Mesothelial cell of epicardium (in vitro differentiated cells): ENCODE measurements at regions not wholly inside any gene's neighbourhood (a gene's known extent, or its start where the extent isn't known, plus 50 kb on each side); places are given as distances from the start of the nearest gene placed in this dataset.

Experiments used
- DNase-seq, 2 experiments: peaks; one replicate each; pipeline ENCODE4 v3.0.0; 2021; ENCODE audit warnings: low spot score in 2 of 2; ENCODE audit not compliant: unreplicated experiment in 2 of 2
- H3K27ac Mint-ChIP-seq: 2 replicates; pipeline ENCODE4 v1.8.0; 2021; ENCODE audit warnings: mixed read lengths
- H3K27me3 Mint-ChIP-seq: 2 replicates; pipeline ENCODE4 v1.8.0; 2021; ENCODE audit warnings: low read depth, mixed read lengths
- H3K36me3 Mint-ChIP-seq: 2 replicates; pipeline ENCODE4 v1.8.0; 2021; ENCODE audit warnings: mixed read lengths
- H3K4me1 Mint-ChIP-seq: 2 replicates; pipeline ENCODE4 v1.8.0; 2021; ENCODE audit warnings: mixed read lengths
- H3K4me3 Mint-ChIP-seq: 2 replicates; pipeline ENCODE4 v1.8.0; 2021; ENCODE audit warnings: mild to moderate bottlenecking, moderate library complexity, mixed read lengths
- H3K9me3 Mint-ChIP-seq: 2 replicates; pipeline ENCODE4 v1.8.0; 2021; ENCODE audit warnings: mixed read lengths
- CTCF ChIP-seq: fragments of 200-600 bp; sonication (generic); IDR thresholded peaks from one replicate; pipeline ENCODE4 v1.5.0; 2021; ENCODE audit warnings: antibody characterized with exemption; ENCODE audit not compliant: unreplicated experiment

- no peak overlapping the region for H3K4me3 Mint-ChIP-seq
- no peak for DNase-seq
- H3K4me1 Mint-ChIP-seq, result peaks cover 4% of the 10 kb centered on the region
- H3K27ac Mint-ChIP-seq, result peak overlapping the region; percentile 5
- no peaks in the 10 kb centered on the region for H3K36me3 Mint-ChIP-seq
- TF ChIP-seq CTCF, result no peak
- H3K27me3 Mint-ChIP-seq, result no peaks in the 10 kb centered on the region
- H3K9me3 Mint-ChIP-seq, result peaks cover 13% of the 10 kb centered on the region
These were observed 146.9 kb downstream of the EVX1 start for GRCh38 chr7:27389496-27389895.

- no peak for DNase-seq
- H3K4me3 Mint-ChIP-seq, result no peak overlapping the region
- no peaks in the 10 kb centered on the region for H3K27me3 Mint-ChIP-seq
- peaks cover 13% of the 10 kb centered on the region for H3K9me3 Mint-ChIP-seq
- no peak for TF ChIP-seq CTCF
- H3K36me3 Mint-ChIP-seq, result no peaks in the 10 kb centered on the region
- peaks cover 4% of the 10 kb centered on the region for H3K4me1 Mint-ChIP-seq
- no peak overlapping the region for H3K27ac Mint-ChIP-seq
These were observed 149.9 kb downstream of the EVX1 start for GRCh38 chr7:27392477-27392876.

GRCh38 chr7:27394871-27395270, 152.3 kb downstream of the EVX1 start:
- DNase-seq, result no peak
- no peak overlapping the region for H3K27ac Mint-ChIP-seq
- no peak for TF ChIP-seq CTCF

GRCh38 chr7:27395626-27396025, 153.0 kb downstream of the EVX1 start:
- H3K9me3 Mint-ChIP-seq, result peaks cover 13% of the 10 kb centered on the region
- no peak for TF ChIP-seq CTCF
- H3K36me3 Mint-ChIP-seq, result no peaks in the 10 kb centered on the region
- H3K4me1 Mint-ChIP-seq, result peaks cover 3% of the 10 kb centered on the region
- no peak overlapping the region for H3K27ac Mint-ChIP-seq
- H3K4me3 Mint-ChIP-seq, result no peak overlapping the region
- DNase-seq, result no peak
- no peaks in the 10 kb centered on the region for H3K27me3 Mint-ChIP-seq

More at GRCh38 chr7:27394871-27395270, 152.3 kb downstream of the EVX1 start:
- Mint-ChIP-seq H3K27me3 (no peaks in the 10 kb centered on the region), H3K4me3 (no peak overlapping the region), H3K9me3 (peaks cover 13% of the 10 kb centered on the region), H3K4me1 (peaks cover 3% of the 10 kb centered on the region), H3K36me3 (no peaks in the 10 kb centered on the region)

GRCh38 chr7:27397503-27397902, 154.9 kb downstream of the EVX1 start:
- Mint-ChIP-seq H3K36me3 (no peaks in the 10 kb centered on the region), H3K4me3 (no peak overlapping the region), H3K9me3 (peaks cover 18% of the 10 kb centered on the region), H3K27me3 (no peaks in the 10 kb centered on the region), H3K4me1 (peaks cover 3% of the 10 kb centered on the region), H3K27ac (no peak overlapping the region)
- no peak for DNase-seq
- no peak for TF ChIP-seq CTCF

- H3K36me3 Mint-ChIP-seq, result no peaks in the 10 kb centered on the region
- peaks cover 3% of the 10 kb centered on the region for H3K4me1 Mint-ChIP-seq
- no peak overlapping the region for H3K4me3 Mint-ChIP-seq
- TF ChIP-seq CTCF, result no peak
- no peak for DNase-seq
- peaks cover 12% of the 10 kb centered on the region for H3K9me3 Mint-ChIP-seq
- H3K27ac Mint-ChIP-seq, result no peak overlapping the region
- H3K27me3 Mint-ChIP-seq, result no peaks in the 10 kb centered on the region
These were observed 156.2 kb downstream of the EVX1 start for GRCh38 chr7:27398851-27399250.
